Glomerular endothelial cell (primary cell): ENCODE measurements at regions not wholly inside any gene's neighbourhood (a gene's known extent, or its start where the extent isn't known, plus 50 kb on each side); places are given as distances from the start of the nearest gene placed in this dataset.
"Not testable (repeated sequence)": the region's sequence is repeated elsewhere in the genome, so short reads cannot be mapped to it uniquely, and the experiment has no call there.

ENCODE experiments used
- DNase-seq: peaks from one replicate; pipeline ENCODE4 v3.0.0-alpha.2; 2011; ENCODE audit warnings: low read depth, low spot score; ENCODE audit errors: extremely low read depth

DNA sequence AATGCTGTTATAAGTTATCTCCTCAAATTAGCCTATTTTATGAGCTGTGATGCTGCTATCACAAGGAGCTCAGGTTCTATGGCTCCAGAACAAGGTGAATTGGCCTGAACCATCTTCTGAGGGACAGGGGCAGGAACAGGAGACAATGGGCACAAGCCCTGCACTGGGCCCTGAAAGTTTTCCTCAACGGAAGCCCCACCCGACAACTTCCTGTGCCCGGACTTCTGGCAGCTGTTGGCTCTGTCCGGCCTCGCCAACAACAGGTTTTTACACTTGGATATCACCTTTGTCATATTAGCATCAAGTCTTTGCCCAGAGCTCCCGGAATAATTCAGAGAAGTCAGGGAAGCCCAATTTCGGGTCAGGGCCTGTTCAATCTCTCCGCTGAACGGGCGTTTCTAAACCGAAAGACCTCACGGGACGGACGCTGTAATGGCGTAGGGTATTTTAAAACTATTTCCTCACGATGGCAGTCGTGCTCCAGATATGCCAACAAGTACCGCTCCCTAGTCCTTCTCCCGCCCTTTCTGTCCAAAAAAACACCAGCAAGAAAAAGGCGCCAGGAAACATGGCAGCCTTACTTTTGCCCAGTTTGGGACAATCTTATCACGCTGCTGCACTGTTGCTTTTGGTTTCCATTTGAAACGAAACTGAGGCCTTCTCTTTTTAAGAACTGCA lies 201.0 kb upstream of the STK26 start:
- peak; percentile 81 for DNase-seq

DNA sequence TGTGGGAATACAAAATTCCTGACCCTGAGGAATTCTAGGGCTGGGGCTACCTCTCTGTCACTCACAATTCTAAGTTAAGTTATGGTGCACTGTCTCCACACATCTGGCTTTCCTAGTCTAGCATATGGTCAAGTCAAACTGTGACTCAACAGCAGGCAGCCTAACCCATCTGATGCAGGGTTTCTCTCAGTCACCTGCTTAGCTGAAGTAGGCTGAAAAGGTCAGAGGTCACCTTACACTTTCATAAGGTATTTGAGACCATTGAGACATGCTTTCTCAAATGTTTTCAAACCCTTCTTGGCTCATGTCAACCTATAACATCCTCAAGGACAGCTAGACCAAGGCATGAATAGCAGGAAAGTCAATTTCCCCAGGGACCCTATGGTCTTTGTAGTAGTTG lies 196.5 kb upstream of the STK26 start:
- no peak for DNase-seq

DNA sequence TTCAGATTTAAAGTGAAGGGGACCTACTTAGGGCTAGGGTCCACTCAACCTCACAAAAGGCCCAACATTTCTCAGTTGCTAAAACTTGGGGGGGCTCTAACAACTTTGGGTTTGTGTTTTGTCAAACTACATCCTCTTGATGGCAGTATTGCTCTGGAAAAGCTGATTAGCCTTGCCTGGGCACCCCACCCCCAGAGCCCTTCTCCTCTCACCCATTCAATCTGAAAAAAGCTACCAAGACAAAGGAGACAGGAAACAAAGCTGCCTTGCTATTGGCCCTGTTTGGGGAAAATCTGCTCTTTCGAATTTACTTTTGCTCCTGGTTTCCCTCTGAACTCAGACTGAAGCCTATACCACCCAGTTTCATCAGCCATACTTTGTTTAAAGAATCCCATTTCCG lies 195.2 kb upstream of the STK26 start:
- DNase-seq, result peak; percentile 42

DNA sequence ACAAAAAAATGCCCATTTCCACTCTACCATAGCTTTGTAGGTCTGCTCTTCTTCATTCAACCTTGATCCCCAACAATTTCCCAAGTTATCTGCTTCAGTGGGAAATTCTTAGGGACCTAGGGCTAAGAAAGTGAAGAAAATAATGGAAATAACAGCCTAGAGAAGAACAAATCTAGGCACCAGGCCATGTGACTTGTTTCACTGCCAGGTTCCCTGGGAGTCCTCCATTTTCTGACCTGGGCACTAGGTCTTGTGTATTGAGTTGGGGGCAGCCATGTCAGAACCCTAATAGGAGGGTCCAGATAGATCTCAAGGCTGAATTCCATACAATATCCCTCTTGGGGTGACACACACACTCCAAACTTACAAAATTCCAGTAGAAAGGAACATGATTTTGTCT lies 194.6 kb upstream of the STK26 start:
- DNase-seq, result no peak

DNA sequence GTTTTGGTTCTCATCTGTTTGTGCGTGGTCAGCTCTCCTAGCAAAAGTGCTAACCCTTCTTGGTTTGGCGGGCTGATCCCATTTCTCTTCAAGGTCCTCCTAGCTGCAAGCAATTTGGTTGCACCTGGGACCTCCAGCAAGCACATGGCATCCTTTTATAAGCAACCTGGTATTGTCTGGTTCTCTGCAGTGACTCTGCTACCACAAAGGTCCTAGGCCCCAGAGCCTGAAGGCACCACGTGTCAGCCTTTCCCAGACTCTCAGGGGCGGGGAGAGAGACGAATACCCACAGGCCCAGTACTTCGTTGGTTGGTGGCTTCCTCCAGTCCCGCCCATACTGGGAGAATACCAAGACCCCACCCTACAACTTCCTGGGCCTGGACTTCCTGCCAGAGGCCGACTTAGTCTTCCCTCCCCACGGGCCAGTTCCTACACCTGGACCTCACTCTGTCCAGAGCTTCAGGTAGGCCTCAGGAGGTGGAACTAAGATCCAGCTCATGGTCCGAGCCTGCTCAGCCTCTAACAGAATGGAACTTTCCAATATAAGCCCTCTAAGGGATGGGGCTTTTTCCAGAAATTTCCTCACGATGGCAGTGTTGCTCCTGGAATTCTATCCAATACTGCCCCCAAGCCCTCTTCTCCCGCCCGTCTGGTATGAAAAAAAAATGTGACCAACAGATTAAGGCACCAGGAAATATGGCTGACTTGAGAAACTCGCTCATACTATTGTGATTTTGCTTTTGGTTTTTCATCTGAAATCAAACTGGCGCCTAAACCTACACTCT lies 192.5 kb upstream of the STK26 start:
- DNase-seq, result peak; percentile 94

DNA sequence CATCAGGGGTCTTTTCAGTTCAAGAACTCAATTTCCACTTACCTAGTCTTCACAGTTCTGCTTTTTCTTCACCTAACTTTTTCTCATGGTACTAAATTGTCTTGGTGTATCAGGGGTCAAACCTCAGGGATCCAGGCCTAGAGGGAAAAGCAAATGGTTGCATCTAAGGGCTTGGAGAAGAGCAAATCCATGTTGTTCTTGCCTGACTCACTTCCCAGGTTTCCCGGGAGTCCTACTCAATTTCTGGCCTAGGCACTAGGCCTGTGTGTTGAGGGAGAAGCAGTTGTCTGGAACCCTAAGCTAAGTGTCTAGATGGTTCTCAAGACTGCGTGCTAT lies 191.9 kb upstream of the STK26 start:
- no peak for DNase-seq

DNA sequence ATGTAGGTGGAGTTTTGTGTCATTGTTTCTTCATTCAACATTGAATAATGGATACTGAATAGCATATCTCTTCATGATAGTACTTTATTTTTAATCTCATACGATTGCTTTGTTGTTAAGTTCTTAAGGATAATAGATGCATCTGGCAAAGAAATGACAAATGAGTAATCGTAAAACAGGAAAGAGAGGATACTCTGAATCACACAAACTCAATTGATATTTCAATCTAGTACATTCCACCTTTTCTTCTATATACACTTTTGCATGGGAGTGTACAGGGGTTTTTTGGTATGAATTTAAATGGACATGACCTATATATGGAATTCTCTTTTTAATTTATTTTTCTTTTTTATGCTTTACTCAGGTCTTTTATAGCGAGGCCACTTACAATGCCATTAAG lies 186.9 kb upstream of the STK26 start:
- no peak for DNase-seq

DNA sequence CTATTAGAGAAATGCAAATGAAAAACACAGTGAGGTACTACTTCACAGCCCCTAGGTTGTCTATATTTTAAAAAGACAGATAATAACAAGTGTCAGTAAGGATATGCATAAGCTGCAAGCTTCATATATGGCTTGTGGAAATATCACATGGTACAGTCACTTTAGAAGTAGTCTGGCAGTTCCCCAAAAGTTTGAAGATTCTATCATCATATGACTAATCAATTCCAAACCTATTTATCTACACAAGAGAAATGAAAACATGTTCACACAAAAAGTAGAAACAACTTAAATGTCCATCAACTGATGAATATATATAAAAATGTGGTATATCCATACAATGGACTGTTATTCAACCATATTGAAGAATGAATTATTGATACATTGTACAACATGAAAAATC lies 185.8 kb upstream of the STK26 start:
- DNase-seq, result no peak

DNA sequence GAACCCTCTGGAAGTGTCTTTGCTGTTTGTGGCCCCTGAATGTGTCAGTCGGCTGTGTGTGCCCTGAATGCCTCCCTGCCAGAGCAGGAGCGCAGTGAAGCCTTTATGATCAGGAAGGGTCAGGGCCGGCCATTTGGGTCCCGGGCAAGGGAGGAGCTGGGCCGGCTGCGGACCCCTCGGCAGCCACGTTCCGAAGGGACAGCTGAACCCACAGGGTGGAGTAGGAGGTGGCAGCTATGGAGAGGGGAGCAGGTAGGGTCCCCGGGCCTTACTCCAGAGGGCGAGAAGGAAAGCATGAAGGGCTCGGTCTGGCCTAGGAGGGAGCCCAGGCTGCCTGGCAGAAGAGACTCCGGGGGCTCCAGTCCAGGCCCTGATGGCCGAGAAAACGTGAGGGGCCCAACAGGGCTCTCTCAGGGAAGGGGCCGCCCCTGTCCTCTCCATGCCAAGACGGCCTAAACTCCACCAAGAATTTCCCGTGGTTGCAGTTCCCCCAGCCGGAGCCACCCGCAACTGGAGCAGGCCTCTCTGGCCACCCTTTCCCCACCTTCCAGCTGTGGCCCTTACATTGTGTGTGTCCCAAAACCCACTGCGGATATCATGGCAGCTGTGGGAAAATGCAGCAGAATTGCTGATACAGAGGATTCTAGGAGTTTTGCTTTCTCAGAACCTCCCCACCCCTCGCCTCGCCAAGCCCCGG lies 182.2 kb upstream of the STK26 start:
- no peak for DNase-seq

DNA sequence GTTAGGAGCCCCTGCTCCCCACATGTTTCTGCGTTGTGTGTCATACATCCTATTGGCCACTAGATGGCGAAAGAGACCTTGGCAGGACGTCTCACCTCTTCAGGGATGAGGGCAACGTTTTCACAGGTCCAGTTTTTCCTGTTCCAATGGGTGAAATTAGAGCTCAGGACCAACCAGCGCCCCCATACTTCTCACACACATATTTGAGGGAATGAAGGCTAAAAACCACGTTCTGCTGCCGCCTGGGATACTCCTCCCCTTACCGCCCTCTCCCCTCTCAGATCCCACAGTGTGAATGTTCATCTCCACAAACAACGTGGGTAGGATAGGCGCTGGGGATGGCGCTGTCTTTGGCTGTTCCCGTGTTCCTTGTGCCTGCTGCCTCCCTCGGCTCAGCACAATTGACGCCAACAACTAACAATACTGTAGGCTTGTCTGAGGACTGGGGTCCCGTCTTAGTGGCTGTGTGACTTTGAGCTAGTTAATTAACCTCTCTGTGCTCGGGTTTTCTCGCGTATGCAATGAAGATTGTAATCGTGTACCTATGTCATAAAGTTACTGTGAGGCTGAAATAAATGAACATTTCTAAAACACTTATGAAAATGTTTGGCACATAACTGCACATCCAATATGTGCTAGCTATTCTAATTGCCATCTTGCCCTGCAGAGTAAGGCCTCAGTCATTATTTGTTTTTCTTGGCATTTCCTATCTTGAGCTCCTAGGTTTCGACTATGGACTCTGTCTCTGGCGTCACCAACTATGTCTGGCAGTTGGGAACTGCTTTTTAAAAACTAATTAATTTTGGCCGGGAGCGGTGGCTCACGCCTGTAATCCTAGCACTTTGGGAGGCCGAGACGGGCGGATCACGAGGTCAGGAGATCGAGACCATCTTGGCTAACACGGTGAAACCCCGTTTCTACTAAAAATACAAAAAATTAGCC lies 181.3 kb upstream of the STK26 start:
- DNase-seq, result no peak

DNA sequence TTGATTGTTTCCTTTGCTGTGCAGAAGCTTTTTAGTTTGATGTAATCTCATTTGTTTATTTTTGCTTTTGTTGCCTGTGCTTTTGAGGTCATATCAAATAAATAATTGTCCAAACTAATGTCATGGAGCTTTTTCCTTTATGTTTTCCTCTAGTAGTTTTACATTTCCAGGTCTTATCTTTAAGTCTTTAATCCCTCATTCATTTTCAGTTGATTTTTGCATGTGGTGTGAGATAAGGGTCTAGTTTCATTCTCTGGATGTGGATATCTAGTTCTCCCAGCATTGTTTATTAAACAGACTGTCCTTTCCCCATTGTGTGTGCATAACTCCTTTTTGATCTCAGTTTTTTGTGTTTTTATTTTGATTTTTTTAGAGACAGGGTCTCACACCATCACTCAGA lies 179.1 kb upstream of the STK26 start:
- DNase-seq, result no peak

DNA sequence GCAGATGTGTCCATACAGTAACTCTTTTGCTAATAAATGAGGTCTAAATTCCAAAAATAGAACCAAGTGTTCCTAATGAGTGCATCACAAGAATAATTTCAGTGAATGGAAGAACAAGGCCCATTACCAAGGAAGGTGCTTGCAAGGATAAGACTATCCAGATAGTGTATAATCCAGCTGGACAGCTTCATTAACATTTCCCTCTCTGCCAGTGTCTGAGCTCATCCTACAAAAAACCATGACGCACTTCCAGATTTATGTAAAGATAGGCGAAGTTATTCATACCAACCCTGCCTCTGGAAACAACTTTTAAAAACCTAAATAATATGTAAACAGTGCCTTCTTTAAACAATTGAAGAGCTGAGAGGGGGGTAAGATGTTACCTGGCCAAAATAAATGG lies 177.9 kb upstream of the STK26 start:
- DNase-seq, result no peak

DNA sequence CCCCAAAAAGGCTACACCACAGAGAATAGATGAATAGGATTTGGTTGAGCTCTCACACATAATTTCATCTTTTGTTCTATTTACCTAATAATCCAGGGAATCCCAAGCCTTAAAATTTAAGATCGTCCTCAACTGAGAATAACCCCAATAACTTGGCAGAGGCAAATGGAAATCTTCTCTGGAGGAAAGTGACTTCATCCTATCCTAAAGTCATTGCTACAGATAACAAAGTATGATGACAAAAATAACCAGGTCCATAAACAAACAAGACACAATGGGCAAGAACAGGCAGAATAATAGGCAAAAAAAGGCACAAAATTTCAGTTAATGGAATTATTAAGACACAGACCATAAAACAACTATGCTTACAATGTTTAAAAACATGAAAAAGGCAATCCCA lies 177.3 kb upstream of the STK26 start:
- no peak for DNase-seq

DNA sequence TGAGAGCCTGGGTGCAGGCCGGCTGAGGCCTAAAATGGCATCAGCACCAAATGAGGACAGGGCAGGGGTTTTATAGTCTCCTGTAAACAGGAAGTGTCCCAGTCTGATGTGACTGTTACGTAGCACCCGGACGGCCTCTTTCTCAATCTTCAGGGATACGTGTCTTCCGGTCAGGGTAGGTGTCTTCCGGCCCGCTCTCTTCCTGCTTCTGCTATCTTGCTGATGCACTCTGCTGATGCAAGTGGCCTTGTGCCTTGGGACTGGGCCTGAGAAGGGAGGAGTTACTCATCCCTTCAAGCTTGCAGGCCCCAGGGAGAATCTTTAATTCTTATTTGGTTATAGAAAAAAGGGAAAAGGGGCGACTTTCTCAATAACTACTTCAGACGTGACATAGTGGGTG lies 172.1 kb upstream of the STK26 start:
- DNase-seq, result not testable (repeated sequence)

DNA sequence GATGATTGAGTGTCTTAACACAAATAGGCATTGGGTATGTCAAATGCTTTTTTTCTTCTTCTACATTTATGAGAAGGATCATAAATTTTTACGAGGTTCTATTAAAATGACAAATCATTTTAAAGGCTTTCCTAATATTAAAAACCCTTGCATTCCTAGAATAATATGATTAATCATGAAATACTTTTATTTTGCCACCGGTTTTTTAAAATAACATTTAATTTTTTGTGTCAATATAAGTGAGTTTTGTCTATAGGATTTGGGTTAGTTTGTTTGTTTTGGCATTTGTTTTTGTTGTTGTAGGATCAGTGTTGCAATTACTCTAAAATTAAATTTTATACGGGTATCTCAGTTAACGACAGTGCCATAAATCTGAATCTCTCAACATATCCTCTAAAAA lies 169.7 kb upstream of the STK26 start:
- no peak for DNase-seq

DNA sequence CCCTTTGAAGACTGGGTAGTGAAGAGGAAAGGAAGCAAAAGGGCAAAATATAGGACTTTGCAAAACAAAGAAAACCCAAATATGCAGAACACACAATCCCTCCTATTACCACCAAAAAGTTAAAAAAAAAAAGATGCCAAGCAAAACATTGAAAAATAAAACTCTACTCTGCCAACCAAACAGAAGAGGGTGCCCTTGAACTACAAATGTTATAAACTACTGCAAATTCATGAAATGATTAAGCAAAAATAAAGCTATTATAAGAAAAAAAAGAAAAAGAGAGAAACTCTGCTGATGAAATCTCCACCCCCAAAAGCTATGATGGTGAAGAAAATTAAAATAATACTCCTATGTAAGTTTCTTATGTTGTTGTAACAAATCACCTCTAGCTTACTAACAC lies 168.5 kb upstream of the STK26 start:
- no peak for DNase-seq

DNA sequence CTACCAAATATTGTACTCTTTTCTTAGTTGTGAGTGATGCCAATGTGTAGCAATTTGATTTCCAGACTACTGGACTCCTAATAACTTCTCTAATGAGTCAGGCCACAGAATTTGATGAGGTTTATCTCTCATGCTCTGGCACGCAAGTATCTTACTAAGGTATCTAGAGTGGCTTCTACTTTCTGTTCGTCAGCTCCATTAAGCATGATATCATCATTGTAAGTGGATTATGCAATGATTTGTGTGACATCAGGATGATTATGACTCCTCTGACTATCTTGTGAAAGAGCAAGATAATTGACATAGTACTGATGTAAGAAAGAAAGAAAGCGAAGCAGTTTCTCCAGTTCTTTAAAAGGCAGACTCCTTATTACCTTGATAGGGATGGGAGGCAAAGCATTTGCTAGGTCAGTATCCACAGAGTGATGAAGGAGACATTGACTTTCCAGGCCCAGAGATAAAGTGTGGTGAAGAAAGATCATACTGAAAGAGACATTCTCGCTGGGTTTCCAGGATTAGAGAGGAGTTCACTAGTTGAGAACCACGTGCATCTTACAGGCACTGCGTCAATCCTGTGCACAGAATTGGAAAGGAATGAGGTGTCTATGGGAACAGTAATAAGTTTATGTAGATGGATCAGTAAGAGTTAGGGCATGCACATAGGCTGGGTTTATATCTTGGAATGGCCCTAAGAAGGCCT lies 161.9 kb upstream of the STK26 start:
- no peak for DNase-seq

DNA sequence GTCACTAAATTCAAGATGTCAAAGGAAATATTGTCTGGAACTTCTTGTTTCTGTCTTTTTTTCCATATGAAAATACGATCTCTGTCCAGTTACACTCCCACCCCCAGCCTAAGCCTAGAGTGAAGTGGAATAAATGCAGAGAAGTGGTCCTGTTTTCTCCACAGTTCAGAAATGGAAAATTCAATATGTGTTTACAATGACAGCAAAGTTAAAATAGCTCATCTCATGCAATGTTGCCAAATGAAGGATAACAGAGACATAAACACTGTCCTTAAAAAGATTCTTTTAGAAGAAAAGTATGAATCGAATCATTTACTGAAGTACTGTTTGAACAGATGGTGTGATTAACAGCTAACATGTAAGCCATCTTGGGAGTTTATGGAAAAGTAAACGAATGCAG lies 160.8 kb upstream of the STK26 start:
- DNase-seq, result no peak

DNA sequence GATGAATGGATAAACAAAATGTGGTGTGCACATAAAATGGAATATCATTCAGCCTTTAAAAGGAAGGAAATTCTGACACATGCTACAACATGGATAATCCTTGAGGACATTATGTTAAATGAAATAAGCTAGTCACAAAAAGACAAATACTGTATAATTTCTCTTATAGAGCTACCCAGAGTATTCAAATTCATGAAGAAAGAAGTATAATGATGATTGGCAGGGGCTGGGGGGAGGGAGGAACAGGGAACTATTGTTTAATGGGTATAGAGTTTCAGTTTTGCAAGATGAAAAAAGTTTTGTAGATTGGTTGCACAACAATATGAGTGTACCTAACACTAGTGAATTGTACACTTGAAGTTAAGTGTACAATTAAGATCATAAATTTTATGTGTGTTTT lies 153.9 kb upstream of the STK26 start:
- no peak for DNase-seq

DNA sequence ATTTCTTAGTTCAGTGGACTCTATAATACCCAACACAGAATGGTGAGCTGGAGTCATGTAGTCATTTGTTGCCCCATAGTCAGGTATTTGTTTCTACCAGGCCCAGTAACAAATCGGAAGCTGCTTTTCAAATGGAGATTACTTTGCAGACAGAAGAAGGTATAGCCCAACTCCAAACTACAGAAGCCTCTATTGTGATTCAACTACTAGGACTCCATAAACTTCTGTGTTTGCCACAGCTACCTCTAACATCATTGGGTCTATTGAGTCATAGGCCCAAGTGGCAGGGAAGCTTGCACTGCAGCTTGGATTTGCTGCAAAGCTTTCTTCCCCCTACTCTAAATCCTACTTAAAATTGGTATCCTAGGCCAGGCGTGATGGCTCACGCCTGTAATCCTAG lies 148.8 kb upstream of the STK26 start:
- no peak for DNase-seq
